Activated CD8-positive, alpha-beta T cell treated with anti-CD3 and anti-CD28 coated beads for 36 hours (primary cell): ENCODE measurements at regions not wholly inside any gene's neighbourhood (a gene's known extent, or its start where the extent isn't known, plus 50 kb on each side); places are given as distances from the start of the nearest gene placed in this dataset.

ENCODE experiments used
- ATAC-seq: fragments of 200-7000 bp; cut with Tn5 transposase; one replicate; pipeline ENCODE4 v1.10.0; 2021; ENCODE audit warnings: mild to moderate bottlenecking, moderate library complexity
- CTCF ChIA-PET: fragments of 350-600 bp; sonication (Branson Sonifier 250); formaldehyde crosslinking; loops from one replicate; lab custom pipeline; 2021; ENCODE audit warnings: antibody characterized with exemption; lab: Charles Lee
- POLR2A ChIA-PET: fragments of 350-600 bp; sonication (Branson Sonifier 250); formaldehyde crosslinking; loops from one replicate; lab custom pipeline; 2021; ENCODE audit warnings: antibody characterized with exemption; lab: Charles Lee
- DNase-seq: peaks from one replicate; pipeline ENCODE4 v3.0.0-alpha.2; 2020
- H3K27ac Mint-ChIP-seq: one replicate; pipeline ENCODE4 v1.8.0; 2021; ENCODE audit warnings: mild to moderate bottlenecking, mixed read lengths
- H3K27me3 Mint-ChIP-seq: one replicate; pipeline ENCODE4 v1.8.0; 2021; ENCODE audit warnings: mixed read lengths
- H3K36me3 Mint-ChIP-seq: one replicate; pipeline ENCODE4 v1.8.0; 2021; ENCODE audit warnings: low read depth, mixed read lengths
- H3K4me1 Mint-ChIP-seq: one replicate; pipeline ENCODE4 v1.8.0; 2021; ENCODE audit warnings: low read depth, mixed read lengths
- H3K4me3 Mint-ChIP-seq: one replicate; pipeline ENCODE4 v1.8.0; 2021; ENCODE audit warnings: mild to moderate bottlenecking, moderate library complexity, mixed read lengths
- H3K9me3 Mint-ChIP-seq: one replicate; pipeline ENCODE4 v1.8.0; 2021; ENCODE audit warnings: mixed read lengths
- intact Hi-C: fragments of 100-400 bp; cut with micrococcal nuclease; formaldehyde crosslinking; loops from one replicate; pipeline ENCODE4 v1.10.0; 2022
- TF ChIP-seq, protein P1 (sequence below): fragments of 200-600 bp; IDR thresholded peaks from one replicate; pipeline ENCODE4 v1.8.0; 2022; ENCODE audit warnings: antibody characterized with exemption, mild to moderate bottlenecking

DNA sequence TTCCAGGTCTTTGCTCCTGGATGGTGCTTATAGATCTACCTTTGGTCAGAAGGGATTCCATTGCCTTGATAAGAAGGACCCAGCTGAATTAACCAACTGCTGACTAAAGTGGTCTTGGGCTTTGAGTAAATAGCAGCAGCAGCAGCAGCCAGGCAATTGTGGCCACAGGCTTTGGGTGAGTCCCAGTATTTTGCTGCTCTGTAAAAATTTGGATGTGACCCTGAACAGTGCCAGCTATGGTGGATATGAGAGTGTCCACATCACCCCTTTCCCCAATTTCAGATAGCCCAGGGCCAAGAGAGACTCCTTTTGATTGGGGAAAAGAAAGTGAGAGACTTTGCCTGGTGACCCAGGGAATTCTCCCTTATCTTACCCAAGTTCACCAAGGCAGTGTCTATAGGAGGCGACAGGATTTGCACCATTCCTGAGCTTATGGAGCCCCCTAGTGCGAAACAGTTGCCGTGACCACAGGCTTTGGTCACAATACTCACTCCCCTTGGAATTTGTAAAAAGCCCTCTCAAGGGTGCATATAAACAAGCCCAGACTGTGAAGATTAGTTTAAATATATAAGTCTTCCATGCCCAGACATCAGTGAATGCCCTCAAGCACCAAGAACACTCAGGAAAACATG, 518.0 kb downstream of the TMA16 start:
- intact Hi-C loops, result no loop called here
- ChIA-PET POLR2A (no interaction called here), CTCF (no interaction called here)
- TF ChIP-seq, protein P1, sequence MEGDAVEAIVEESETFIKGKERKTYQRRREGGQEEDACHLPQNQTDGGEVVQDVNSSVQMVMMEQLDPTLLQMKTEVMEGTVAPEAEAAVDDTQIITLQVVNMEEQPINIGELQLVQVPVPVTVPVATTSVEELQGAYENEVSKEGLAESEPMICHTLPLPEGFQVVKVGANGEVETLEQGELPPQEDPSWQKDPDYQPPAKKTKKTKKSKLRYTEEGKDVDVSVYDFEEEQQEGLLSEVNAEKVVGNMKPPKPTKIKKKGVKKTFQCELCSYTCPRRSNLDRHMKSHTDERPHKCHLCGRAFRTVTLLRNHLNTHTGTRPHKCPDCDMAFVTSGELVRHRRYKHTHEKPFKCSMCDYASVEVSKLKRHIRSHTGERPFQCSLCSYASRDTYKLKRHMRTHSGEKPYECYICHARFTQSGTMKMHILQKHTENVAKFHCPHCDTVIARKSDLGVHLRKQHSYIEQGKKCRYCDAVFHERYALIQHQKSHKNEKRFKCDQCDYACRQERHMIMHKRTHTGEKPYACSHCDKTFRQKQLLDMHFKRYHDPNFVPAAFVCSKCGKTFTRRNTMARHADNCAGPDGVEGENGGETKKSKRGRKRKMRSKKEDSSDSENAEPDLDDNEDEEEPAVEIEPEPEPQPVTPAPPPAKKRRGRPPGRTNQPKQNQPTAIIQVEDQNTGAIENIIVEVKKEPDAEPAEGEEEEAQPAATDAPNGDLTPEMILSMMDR, result no peak
- Mint-ChIP-seq H3K9me3 (peaks cover 3% of the 10 kb centered on the region), H3K27me3 (no peaks in the 10 kb centered on the region), H3K27ac (no peak overlapping the region), H3K36me3 (no peaks in the 10 kb centered on the region), H3K4me1 (no peaks in the 10 kb centered on the region), H3K4me3 (no peak overlapping the region)
- peak; percentile 9 for DNase-seq
- ATAC-seq, result no peak

DNA sequence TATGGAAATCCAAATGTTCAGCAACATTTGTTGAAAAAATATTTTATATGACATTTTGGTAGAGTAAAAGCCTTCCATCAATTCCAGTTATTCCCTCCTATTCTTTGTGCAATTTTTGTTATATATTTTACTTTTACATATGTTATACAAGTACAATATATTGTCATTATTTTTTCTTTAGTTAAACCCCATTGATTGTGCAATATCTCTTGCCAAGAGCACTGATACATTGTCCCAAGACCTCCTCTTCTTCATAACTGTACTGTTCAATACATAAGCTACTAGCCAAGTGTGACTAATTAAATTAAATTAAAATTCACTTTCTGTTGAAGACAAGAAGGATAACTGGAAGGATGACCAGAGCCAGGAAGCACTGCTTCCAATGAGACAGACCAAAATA, 527.5 kb downstream of the TMA16 start:
- POLR2A ChIA-PET, result no interaction called here
- Mint-ChIP-seq H3K27ac (no peak overlapping the region), H3K4me3 (no peak overlapping the region), H3K27me3 (no peaks in the 10 kb centered on the region), H3K36me3 (no peaks in the 10 kb centered on the region), H3K9me3 (peaks cover 3% of the 10 kb centered on the region), H3K4me1 (no peaks in the 10 kb centered on the region)
- ATAC-seq (no peak), DNase-seq (no peak)
- TF ChIP-seq, protein P1, result no peak
- intact Hi-C loops, result no loop called here
- CTCF ChIA-PET, result no interaction called here

DNA sequence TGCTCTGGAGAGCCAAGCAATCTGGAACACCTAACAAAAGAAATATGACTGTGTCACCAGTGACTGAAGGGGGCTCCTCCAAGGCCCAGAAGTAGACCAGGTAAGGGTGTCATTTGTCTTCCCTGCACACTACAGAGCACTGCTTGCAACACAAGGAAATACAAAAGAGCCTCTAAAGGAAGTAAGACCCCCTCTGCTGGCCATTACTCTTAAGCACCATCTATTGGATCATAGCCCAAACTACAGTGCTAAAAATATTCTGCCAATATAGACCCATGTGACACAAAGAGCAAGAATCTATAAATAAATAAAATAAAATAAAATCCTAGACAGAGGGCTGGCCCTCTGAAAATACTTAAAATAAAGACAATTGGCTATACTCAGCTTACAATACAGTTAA, 528.7 kb downstream of the TMA16 start:
- no peaks in the 10 kb centered on the region for H3K4me1 Mint-ChIP-seq
- ATAC-seq, result no peak
- POLR2A ChIA-PET, result no interaction called here

DNA sequence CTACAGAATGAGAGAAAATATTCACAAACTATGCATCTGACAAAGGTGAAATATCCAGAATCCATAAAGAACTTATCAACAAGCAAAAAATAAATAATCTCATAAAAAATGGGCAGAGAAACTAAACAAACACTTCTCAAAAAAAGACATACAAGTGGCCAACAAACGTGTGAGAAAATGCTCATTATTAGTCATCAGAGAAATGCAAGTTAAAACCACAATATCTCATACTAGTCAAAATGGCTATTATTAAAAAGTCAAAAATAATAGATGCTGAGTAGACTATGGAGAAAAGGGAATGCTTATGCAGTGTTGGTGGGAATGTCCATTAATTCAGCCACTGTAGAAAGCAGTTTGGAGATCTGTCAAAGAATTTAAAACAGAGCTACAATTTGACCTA, 533.3 kb downstream of the TMA16 start:
- H3K27me3 Mint-ChIP-seq, result no peaks in the 10 kb centered on the region
- CTCF ChIA-PET, result no interaction called here
- H3K4me1 Mint-ChIP-seq, result no peaks in the 10 kb centered on the region
- peaks cover 3% of the 10 kb centered on the region for H3K9me3 Mint-ChIP-seq
- intact Hi-C loops, result no loop called here
- no peak overlapping the region for H3K27ac Mint-ChIP-seq
- H3K4me3 Mint-ChIP-seq, result no peak overlapping the region
- POLR2A ChIA-PET, result no interaction called here
- no peaks in the 10 kb centered on the region for H3K36me3 Mint-ChIP-seq
- ATAC-seq (no peak), DNase-seq (no peak)
- TF ChIP-seq, protein P1, result no peak

More for the DNA sequence above, 528.7 kb downstream of the TMA16 start:
- H3K27me3 Mint-ChIP-seq, result no peaks in the 10 kb centered on the region
- no peak overlapping the region for H3K4me3 Mint-ChIP-seq
- CTCF ChIA-PET, result no interaction called here
- TF ChIP-seq, protein P1, result no peak
- H3K9me3 Mint-ChIP-seq, result peaks cover 3% of the 10 kb centered on the region
- intact Hi-C loops, result no loop called here
- H3K36me3 Mint-ChIP-seq, result no peaks in the 10 kb centered on the region
- DNase-seq, result no peak
- no peak overlapping the region for H3K27ac Mint-ChIP-seq

DNA sequence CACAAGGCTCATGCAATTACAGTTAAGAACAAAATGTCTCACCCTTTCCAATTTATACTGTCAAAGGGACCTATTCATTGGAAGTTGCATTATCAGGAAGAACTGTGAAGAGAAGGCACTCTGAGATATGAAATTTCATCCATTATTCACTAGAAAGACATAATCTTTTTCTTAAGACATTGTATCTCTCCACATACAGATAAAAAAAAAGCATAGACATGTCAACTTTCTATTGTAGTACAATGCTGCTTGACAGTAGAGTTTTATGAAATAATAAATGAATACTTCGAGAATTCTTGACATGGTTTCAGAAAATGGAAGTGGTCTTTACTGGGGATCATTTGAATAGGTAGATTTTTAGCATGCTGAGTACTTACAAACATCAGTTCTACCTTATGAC, 545.0 kb downstream of the TMA16 start:
- Mint-ChIP-seq H3K27me3 (no peaks in the 10 kb centered on the region), H3K4me1 (no peaks in the 10 kb centered on the region), H3K4me3 (no peak overlapping the region), H3K9me3 (peaks cover 14% of the 10 kb centered on the region), H3K27ac (no peak overlapping the region), H3K36me3 (no peaks in the 10 kb centered on the region)
- ATAC-seq (no peak), DNase-seq (no peak)
- POLR2A ChIA-PET, result no interaction called here
- CTCF ChIA-PET, result no interaction called here
- TF ChIP-seq, protein P1, result no peak
- intact Hi-C loops, result no loop called here
